SK-N-MC (cell line): ENCODE measurements at regions not wholly inside any gene's neighbourhood (a gene's known extent, or its start where the extent isn't known, plus 50 kb on each side); places are given as distances from the start of the nearest gene placed in this dataset.

Experiments used
- EZH2 ChIP-seq: fragments of 200-600 bp; sonication (generic); IDR thresholded peaks from one replicate; pipeline ENCODE4 v1.6.1; 2017; ENCODE audit warnings: antibody characterized with exemption
- FOXP2 ChIP-seq: optimal IDR thresholded peaks from 2 replicates; pipeline ENCODE3; 2011; ENCODE audit warnings: mild to moderate bottlenecking, moderate library complexity; ENCODE audit not compliant: insufficient read depth; ENCODE audit errors: extremely low read length, control extremely low read depth
- POLR2AphosphoS5 ChIP-seq: IDR thresholded peaks from 2 replicates; pipeline ENCODE4 v1.6.1; 2012; ENCODE audit warnings: mild to moderate bottlenecking, low read depth, low read length, borderline replicate concordance

DNA sequence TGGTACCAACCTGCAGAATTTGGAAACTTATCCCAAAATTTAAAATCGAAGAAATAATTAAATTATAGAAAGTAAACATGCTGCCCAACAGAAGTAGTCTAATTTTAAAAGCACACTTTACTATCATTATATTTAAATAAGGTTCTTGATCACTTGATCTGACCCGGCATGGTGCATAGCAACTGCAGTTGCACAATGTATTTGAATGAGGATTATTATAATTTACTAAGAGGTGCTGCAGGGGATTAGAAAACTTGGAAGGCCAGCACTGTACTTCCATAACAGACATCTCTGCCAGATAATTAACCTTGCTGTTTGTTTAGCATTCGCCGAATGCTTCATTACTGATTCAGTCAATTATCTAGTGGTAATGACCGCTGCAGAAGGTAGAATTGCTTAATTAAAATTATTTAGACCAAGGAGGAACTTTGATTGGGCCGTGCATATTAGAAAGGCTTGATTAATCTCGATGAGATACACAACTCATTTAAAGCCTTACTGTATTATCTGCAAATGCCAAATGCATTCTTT lies 971.6 kb downstream of the ZPLD1 start:
- no peak for TF ChIP-seq EZH2
- TF ChIP-seq POLR2AphosphoS5, result no peak
- no peak for TF ChIP-seq FOXP2
